SK-N-SH treated with all-trans-retinoic acid at 6 μM for 48 hours (cell line): ENCODE measurements at regions not wholly inside any gene's neighbourhood (a gene's known extent, or its start where the extent isn't known, plus 50 kb on each side); places are given as distances from the start of the nearest gene placed in this dataset.

ENCODE experiments used
- ATAC-seq: fragments of 200-7000 bp; cut with Tn5 transposase; 3 replicates; pipeline ENCODE4 v1.9.1; 2020; ENCODE audit warnings: mild to moderate bottlenecking, moderate library complexity
- ARNTL ChIP-seq: fragments of 450-650 bp; formaldehyde crosslinking; IDR thresholded peaks from 2 replicates; pipeline ENCODE4 v1.5.0; 2020; ENCODE audit warnings: low read depth, mild to moderate bottlenecking, moderate library complexity, borderline replicate concordance
- BACH2 ChIP-seq: fragments of 250-450 bp; sonication (Bioruptor Pico); IDR thresholded peaks from 2 replicates; pipeline ENCODE4 v1.9.0; 2021; ENCODE audit warnings: mild to moderate bottlenecking, borderline replicate concordance
- CSDC2 ChIP-seq: fragments of 250-450 bp; sonication (Bioruptor Pico); IDR thresholded peaks from 2 replicates; pipeline ENCODE4 v1.5.0; 2020; ENCODE audit warnings: mild to moderate bottlenecking, moderate library complexity
- CSRNP3 ChIP-seq: fragments of 250-450 bp; sonication (Bioruptor Pico); IDR thresholded peaks from 2 replicates; pipeline ENCODE4 v1.5.1; 2021; ENCODE audit warnings: mild to moderate bottlenecking, moderate library complexity
- GLIS3 ChIP-seq: fragments of 250-450 bp; sonication (Bioruptor Pico); IDR thresholded peaks from 2 replicates; pipeline ENCODE4 v1.5.0; 2020; ENCODE audit warnings: mild to moderate bottlenecking, moderate library complexity
- OSR1 ChIP-seq: fragments of 250-450 bp; sonication (Bioruptor Pico); IDR thresholded peaks from 2 replicates; pipeline ENCODE4 v1.8.0; 2022; ENCODE audit warnings: moderate library complexity, mild to moderate bottlenecking, inconsistent platforms
- PATZ1 ChIP-seq: fragments of 250-450 bp; sonication (Bioruptor Pico); IDR thresholded peaks from 2 replicates; pipeline ENCODE4 v1.8.0; 2020; ENCODE audit warnings: mild to moderate bottlenecking, moderate library complexity, borderline replicate concordance
- PPARA ChIP-seq: fragments of 250-450 bp; sonication (Bioruptor Pico); IDR thresholded peaks from 2 replicates; pipeline ENCODE4 v1.5.0; 2020; ENCODE audit warnings: mild to moderate bottlenecking, borderline replicate concordance
- RARB ChIP-seq: fragments of 250-450 bp; sonication (Bioruptor Pico); IDR thresholded peaks from 2 replicates; pipeline ENCODE4 v1.8.0; 2021; ENCODE audit warnings: mild to moderate bottlenecking, moderate library complexity
- ZC3H10 ChIP-seq: fragments of 250-450 bp; sonication (Bioruptor Pico); IDR thresholded peaks from 2 replicates; pipeline ENCODE4 v1.5.1; 2021; ENCODE audit warnings: mild to moderate bottlenecking, moderate library complexity
- ZFP3 ChIP-seq: fragments of 250-450 bp; sonication (Bioruptor Pico); IDR thresholded peaks from 2 replicates; pipeline ENCODE4 v1.5.0; 2020; ENCODE audit warnings: mild to moderate bottlenecking, moderate library complexity
- ZFP30 ChIP-seq: fragments of 450-650 bp; formaldehyde crosslinking; IDR thresholded peaks from 2 replicates; pipeline ENCODE4 v1.5.0; 2022; ENCODE audit warnings: mild to moderate bottlenecking, moderate library complexity
- ZNF565 ChIP-seq: fragments of 450-650 bp; formaldehyde crosslinking; conservative IDR thresholded peaks from 2 replicates; pipeline ENCODE4 v1.5.0; 2020; ENCODE audit warnings: low read depth, mild to moderate bottlenecking, moderate library complexity
- ZNF70 ChIP-seq: fragments of 450-650 bp; formaldehyde crosslinking; IDR thresholded peaks from 2 replicates; pipeline ENCODE4 v1.5.0; 2020; ENCODE audit warnings: mild to moderate bottlenecking, moderate library complexity
- ZNF8 ChIP-seq: fragments of 450-650 bp; formaldehyde crosslinking; IDR thresholded peaks from 2 replicates; pipeline ENCODE4 v1.5.0; 2020; ENCODE audit warnings: mild to moderate bottlenecking, moderate library complexity
- TF ChIP-seq, protein P1 (sequence below): fragments of 250-450 bp; sonication (Bioruptor Pico); IDR thresholded peaks from 2 replicates; pipeline ENCODE4 v1.5.0; 2020; ENCODE audit warnings: mild to moderate bottlenecking, moderate library complexity
- TF ChIP-seq, protein P2 (sequence below): fragments of 250-450 bp; sonication (Bioruptor Pico); IDR thresholded peaks from 2 replicates; pipeline ENCODE4 v1.5.1; 2020; ENCODE audit warnings: low read depth, mild to moderate bottlenecking, moderate library complexity
- TF ChIP-seq, protein P3 (sequence below): fragments of 250-450 bp; sonication (Bioruptor Pico); IDR thresholded peaks from 2 replicates; pipeline ENCODE4 v1.8.0; 2021; ENCODE audit warnings: low read depth, mild to moderate bottlenecking, moderate library complexity, borderline replicate concordance

- no peak; the same call in 1 of the 3 replicates for ATAC-seq
Measured at GRCh38 chr10:35924759-35925158, 282.7 kb upstream of the FZD8 start.

GRCh38 chr10:35922876-35923600, 280.9 kb upstream of the FZD8 start:
- ATAC-seq, result no peak
- no peak for TF ChIP-seq ZFP3 (CRISPR knock-in tag)
- TF ChIP-seq CSDC2, result no peak
- no peak for TF ChIP-seq OSR1 (CRISPR knock-in tag)
- TF ChIP-seq, protein P1, sequence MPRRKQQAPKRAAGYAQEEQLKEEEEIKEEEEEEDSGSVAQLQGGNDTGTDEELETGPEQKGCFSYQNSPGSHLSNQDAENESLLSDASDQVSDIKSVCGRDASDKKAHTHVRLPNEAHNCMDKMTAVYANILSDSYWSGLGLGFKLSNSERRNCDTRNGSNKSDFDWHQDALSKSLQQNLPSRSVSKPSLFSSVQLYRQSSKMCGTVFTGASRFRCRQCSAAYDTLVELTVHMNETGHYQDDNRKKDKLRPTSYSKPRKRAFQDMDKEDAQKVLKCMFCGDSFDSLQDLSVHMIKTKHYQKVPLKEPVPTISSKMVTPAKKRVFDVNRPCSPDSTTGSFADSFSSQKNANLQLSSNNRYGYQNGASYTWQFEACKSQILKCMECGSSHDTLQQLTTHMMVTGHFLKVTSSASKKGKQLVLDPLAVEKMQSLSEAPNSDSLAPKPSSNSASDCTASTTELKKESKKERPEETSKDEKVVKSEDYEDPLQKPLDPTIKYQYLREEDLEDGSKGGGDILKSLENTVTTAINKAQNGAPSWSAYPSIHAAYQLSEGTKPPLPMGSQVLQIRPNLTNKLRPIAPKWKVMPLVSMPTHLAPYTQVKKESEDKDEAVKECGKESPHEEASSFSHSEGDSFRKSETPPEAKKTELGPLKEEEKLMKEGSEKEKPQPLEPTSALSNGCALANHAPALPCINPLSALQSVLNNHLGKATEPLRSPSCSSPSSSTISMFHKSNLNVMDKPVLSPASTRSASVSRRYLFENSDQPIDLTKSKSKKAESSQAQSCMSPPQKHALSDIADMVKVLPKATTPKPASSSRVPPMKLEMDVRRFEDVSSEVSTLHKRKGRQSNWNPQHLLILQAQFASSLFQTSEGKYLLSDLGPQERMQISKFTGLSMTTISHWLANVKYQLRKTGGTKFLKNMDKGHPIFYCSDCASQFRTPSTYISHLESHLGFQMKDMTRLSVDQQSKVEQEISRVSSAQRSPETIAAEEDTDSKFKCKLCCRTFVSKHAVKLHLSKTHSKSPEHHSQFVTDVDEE (CRISPR knock-in tag), result no peak
- TF ChIP-seq PATZ1 (CRISPR knock-in tag), result no peak
- no peak for TF ChIP-seq ZC3H10
- TF ChIP-seq, protein P2, sequence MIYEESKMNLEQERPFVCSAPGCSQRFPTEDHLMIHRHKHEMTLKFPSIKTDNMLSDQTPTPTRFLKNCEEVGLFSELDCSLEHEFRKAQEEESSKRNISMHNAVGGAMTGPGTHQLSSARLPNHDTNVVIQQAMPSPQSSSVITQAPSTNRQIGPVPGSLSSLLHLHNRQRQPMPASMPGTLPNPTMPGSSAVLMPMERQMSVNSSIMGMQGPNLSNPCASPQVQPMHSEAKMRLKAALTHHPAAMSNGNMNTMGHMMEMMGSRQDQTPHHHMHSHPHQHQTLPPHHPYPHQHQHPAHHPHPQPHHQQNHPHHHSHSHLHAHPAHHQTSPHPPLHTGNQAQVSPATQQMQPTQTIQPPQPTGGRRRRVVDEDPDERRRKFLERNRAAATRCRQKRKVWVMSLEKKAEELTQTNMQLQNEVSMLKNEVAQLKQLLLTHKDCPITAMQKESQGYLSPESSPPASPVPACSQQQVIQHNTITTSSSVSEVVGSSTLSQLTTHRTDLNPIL (CRISPR knock-in tag), result no peak
- no peak for TF ChIP-seq ARNTL (CRISPR knock-in tag)

More at GRCh38 chr10:35924759-35925158, 282.7 kb upstream of the FZD8 start:
- TF ChIP-seq ZFP30, result no peak
- no peak for TF ChIP-seq ZNF8 (CRISPR knock-in tag)
- no peak for TF ChIP-seq ZNF565
- no peak for TF ChIP-seq GLIS3 (CRISPR knock-in tag)
- TF ChIP-seq PATZ1 (CRISPR knock-in tag), result no peak
- TF ChIP-seq OSR1 (CRISPR knock-in tag), result no peak
- TF ChIP-seq ZNF70 (CRISPR knock-in tag), result no peak
- TF ChIP-seq PPARA (CRISPR knock-in tag), result no peak
- TF ChIP-seq ZFP3 (CRISPR knock-in tag), result no peak
- TF ChIP-seq, protein P2 (CRISPR knock-in tag), result no peak
- TF ChIP-seq, protein P1 (CRISPR knock-in tag), result no peak
- TF ChIP-seq CSRNP3, result no peak
- no peak for TF ChIP-seq CSDC2
- TF ChIP-seq BACH2 (CRISPR knock-in tag), result no peak
- TF ChIP-seq, protein P3, sequence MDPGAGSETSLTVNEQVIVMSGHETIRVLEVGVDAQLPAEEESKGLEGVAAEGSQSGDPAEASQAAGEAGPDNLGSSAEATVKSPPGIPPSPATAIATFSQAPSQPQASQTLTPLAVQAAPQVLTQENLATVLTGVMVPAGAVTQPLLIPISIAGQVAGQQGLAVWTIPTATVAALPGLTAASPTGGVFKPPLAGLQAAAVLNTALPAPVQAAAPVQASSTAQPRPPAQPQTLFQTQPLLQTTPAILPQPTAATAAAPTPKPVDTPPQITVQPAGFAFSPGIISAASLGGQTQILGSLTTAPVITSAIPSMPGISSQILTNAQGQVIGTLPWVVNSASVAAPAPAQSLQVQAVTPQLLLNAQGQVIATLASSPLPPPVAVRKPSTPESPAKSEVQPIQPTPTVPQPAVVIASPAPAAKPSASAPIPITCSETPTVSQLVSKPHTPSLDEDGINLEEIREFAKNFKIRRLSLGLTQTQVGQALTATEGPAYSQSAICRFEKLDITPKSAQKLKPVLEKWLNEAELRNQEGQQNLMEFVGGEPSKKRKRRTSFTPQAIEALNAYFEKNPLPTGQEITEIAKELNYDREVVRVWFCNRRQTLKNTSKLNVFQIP, result no peak
- TF ChIP-seq ARNTL (CRISPR knock-in tag), result no peak
- TF ChIP-seq RARB (CRISPR knock-in tag), result no peak
